K562 (cell line): ENCODE measurements at regions not wholly inside any gene's neighbourhood (a gene's known extent, or its start where the extent isn't known, plus 50 kb on each side); places are given as distances from the start of the nearest gene placed in this dataset.

Experiments used
- CHD1 ChIP-seq: fragments of 200-600 bp; sonication (generic); IDR thresholded peaks from one replicate; pipeline ENCODE4 v1.6.1; 2012; ENCODE audit warnings: mild to moderate bottlenecking, moderate library complexity, low read length, inconsistent platforms
- CTCF ChIP-seq, 3 experiments: IDR thresholded peaks in 2 of 3; conservative IDR thresholded peaks in 1 of 3; 2 replicates each; pipeline ENCODE4 v1.5.1; 2011 to 2012; ENCODE audit warnings: low read length in 3 of 3, mild to moderate bottlenecking in 3 of 3, control low read depth in 2 of 3, improper control_type of control experiment in 1 of 3, inconsistent platforms in 1 of 3, low read depth in 1 of 3, mixed read lengths in 1 of 3, moderate library complexity in 1 of 3; ENCODE audit not compliant: insufficient read depth in 2 of 3
- E2F4 ChIP-seq: sonication (generic); formaldehyde crosslinking; IDR thresholded peaks from 2 replicates; pipeline ENCODE4 v1.8.0; 2022; ENCODE audit warnings: mild to moderate bottlenecking, low read depth, missing genetic modification reagents
- FOSL1 ChIP-seq: fragments of 200-800 bp; sonication (Bioruptor generic); conservative IDR thresholded peaks from 2 replicates; pipeline ENCODE4 v1.6.1; 2016; ENCODE audit warnings: missing genetic modification characterization, missing compliant biosample characterization
- MAFF ChIP-seq: IDR thresholded peaks from 2 replicates; pipeline ENCODE4 v1.6.1; 2012; ENCODE audit warnings: low read length, improper control_type of control experiment
- MAX ChIP-seq: sonication (generic); formaldehyde crosslinking; IDR thresholded peaks from 2 replicates; pipeline ENCODE4 v1.9.0; 2022; ENCODE audit warnings: mild to moderate bottlenecking, missing genetic modification reagents
- MYBL2 ChIP-seq, 2 experiments: fragments of 450-650 bp in 1 of 2; sonication (generic) in 1 of 2; formaldehyde crosslinking in 1 of 2; IDR thresholded peaks; 2 replicates each; pipeline versions ENCODE4 v1.6.1 to v1.8.1; 2017 to 2022; ENCODE audit warnings: borderline replicate concordance in 1 of 2, inconsistent platforms in 1 of 2, low read depth in 1 of 2, mild to moderate bottlenecking in 1 of 2, missing genetic modification reagents in 1 of 2, moderate library complexity in 1 of 2
- PATZ1 ChIP-seq: fragments of 250-450 bp; sonication (Bioruptor Pico); IDR thresholded peaks from 2 replicates; pipeline ENCODE4 v1.5.0; 2020; ENCODE audit warnings: mild to moderate bottlenecking, borderline replicate concordance
- PRDM10 ChIP-seq: fragments of 450-650 bp; IDR thresholded peaks from 2 replicates; pipeline ENCODE4 v1.6.1; 2018; ENCODE audit not compliant: partially characterized antibody

GRCh38 chr4:104879854-104880253 is 266.8 kb upstream of the TET2 start:
- no peak for TF ChIP-seq FOSL1 (tag)
- no peak for TF ChIP-seq MAFF
- no peak for TF ChIP-seq PATZ1 (CRISPR knock-in tag)
- no peak for TF ChIP-seq MYBL2 (IDR thresholded peaks at IDR 0.05; ENCODE audit: low read depth)
- TF ChIP-seq MYBL2 (CRISPR knock-in tag; IDR thresholded peaks at IDR 0.05; ENCODE audit: borderline replicate concordance) = no peak
- TF ChIP-seq MAX (CRISPR knock-in tag) = no peak
- no peak for TF ChIP-seq CTCF (IDR thresholded peaks at IDR 0.05 in 2 of 3, conservative IDR thresholded peaks at IDR 0.05 in 1 of 3; ENCODE audit: insufficient read depth in 2 of 3, low read depth in 1 of 3, low read length in 3 of 3)
- no peak for TF ChIP-seq PRDM10
- no peak for TF ChIP-seq E2F4
- no peak for TF ChIP-seq CHD1
